ENCODE measurements at regions not wholly inside any gene's neighbourhood (a gene's known extent, or its start where the extent isn't known, plus 50 kb on each side); places are given as distances from the start of the nearest gene placed in this dataset.

DNA sequence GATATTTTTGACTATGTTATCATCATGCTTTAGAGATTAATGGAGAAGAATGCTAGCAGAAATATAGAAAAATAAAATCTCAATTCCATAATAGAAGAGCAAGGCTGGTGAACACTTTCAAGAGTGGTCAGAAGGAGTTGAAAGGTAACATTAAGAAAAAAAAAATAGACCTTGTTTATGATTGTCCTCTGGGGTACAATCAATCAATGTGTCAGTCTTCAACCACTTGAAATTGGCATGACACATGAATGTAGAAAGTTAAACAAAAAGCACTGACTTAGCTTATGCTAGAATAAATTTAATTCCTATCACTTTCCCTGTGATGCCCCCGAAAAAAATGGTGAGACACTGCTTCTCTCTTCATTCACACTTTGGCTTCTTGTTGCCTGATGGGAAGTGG lies 750.3 kb upstream of the ADGRL2 start:
- DNase-seq: no peak

DNA sequence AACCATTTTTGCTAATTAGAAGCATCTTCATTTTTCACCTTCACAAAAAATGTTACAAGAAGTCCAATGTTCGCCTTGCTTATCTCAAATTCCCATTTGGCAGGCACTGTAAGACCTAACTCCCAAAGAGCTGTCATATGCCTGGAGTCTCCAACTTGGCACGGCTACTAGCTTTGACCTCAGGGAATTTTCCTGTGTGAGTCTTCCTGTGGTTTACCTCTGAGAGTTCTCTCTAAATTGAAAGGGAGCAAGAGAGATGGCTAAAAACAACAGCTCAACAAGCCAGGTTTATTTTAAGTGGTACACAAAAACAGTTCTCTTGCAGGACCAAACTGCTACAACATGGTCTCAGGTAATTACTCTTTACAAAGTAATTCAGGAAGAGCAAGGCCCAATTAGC lies 756.0 kb upstream of the ADGRL2 start:
- peak; percentile 2 for DNase-seq

DNA sequence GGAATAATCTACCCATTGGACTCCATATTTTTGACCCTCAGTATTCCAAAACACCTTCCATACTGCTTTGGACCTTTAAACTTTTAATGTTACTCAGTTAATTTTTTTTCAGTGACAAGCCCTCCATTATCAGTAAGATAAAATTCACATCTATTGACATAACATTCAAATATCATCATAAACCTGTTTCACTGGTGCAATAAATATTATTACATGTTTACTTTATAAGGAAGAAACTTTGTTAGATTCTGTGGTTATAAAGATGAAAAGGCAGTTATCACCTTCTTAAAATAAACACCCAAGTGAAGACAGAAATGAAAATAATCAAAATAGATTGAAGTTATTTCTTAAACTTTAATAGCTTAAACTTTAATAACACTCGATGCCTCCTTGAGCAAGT lies 758.5 kb upstream of the ADGRL2 start:
- no peak for DNase-seq

DNA sequence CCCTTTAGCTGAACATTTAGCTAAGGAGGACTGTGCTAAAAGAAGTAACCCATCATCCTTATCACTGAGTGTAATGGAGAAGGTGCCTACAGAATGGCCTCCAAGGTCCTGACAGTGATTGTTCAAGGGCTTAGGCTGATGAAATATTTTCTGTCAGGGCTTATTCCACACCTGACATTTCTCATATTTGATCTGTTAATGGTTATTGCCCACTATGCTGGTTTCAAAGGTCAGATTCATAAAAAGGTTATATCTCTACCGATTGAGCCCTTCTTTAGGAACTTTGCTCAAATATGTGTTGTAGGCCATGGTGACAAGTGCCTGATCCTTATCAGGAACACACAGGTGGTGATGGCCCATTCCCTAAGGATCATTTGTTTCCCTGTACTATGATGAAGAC lies 766.4 kb upstream of the ADGRL2 start:
- no peak for DNase-seq

DNA sequence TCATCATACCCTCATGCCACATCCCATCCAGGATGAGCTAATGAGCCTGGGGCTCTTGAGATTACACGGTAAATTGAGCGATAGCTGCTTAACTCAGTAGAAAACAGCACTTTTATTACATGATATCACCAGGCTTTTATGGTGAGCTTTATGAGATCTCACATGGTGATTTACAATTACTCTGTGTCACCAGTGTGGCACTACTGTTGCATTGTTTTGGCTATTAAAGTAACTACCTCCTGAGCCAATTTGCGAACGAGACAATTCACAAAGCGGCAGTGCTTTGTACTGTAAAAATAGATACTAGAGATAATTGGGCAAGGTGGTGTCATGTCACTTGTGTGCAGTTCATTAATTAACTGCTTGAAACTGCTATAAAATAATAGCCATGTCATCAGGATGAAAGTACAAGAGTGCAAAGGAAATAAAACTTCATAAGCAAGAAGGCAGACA lies 767.7 kb upstream of the ADGRL2 start:
- no peak for DNase-seq

DNA sequence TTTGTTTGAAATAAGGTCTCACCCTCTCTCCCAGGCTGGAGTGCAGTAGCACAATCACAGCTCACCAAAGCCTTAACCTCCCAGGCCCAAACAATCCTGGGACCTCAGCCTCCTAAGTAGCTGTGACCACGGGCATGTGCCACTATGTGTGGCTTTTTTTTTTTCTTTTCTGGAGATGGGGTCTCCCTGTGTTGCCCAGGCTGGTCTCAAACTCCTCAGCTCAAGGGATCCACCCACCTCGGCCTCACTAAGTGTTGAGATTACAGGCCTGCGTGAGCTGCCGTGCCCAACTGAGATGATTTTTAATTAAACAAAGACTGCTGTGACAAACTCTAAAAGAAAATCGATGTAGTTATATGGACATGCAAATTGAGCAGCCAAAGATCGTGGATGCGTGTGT lies 768.4 kb upstream of the ADGRL2 start:
- DNase-seq: no peak

DNA sequence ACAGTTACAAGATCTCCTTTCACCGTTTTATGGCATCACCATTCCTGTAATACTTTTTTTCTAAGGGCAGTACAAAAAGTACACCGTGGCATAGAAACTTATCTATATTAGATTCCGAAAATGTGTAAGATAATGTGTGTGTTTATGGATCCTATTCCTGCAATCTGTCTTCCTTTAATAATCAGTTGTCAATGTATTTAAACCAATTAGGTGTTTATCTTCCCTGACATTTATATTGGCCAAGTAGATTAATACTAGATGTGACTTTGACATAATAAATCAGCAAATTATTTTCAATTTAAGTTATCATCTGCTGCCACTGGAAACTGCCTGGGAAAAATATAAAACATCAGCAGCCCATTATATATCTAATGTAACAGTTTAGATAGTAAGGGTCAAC lies 770.3 kb upstream of the ADGRL2 start:
- no peak for DNase-seq

DNA sequence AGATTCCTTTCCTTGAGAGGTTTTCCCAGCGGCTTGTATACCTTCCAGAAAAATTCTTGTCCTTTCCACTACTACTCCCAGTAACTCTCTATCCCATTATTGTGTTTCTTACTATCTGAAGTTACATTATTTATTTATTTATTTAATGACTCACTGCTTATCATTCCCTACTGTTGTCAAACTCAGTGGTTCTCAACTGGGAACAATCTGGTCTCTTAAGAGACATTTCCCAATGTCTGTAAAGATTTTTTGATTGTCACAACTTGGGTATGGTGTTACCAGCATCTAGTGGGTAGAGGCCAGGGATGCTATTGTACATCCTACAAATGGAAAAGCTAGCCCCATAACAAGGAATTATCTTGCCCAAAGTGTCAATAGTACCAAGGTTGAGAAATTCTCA lies 771.5 kb upstream of the ADGRL2 start:
- no peak for DNase-seq

DNA sequence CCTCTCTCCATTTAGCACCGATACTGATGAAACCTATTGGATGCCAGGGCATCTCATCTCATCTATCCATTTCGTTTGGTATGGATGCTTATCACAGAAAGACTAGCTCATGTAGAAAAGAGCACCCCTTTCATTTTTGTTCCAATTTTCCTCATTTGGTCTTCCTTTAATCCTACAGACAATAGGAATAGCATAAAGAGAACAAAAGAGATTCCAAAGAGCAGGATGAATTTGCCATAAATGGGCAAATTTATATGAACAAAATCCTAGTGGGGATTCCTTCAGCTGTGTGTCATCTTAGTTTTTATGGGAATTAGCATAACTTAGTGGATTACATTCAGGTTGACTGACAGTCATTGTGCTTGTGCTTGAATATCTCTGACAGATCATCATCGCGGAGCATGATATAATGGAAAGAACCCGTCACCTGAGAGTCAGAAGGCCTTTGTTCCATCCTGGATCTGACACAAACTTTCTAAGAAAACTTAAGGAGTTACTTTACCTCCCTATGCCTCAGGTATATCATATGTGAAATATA lies 777.5 kb upstream of the ADGRL2 start:
- DNase-seq: peak; percentile 4

DNA sequence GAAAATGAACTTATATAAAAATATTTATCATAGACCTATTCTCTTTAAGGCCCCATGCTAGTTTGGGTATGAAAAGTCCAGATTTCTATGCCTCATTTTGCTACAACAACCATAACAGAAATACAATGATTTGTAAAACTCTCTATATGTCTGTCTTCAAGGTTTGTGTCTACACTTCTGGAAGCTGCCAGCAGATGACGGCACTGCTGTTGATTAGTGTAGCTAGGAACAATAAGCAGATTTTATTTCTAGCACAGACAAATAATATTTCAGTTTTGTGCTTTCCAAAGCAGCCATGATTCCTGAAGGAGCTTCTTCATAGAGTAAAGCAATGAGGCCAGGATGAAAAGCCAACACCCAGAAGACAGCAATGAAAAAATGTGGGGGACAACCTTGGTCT lies 779.6 kb upstream of the ADGRL2 start:
- DNase-seq: peak; percentile 9

DNA sequence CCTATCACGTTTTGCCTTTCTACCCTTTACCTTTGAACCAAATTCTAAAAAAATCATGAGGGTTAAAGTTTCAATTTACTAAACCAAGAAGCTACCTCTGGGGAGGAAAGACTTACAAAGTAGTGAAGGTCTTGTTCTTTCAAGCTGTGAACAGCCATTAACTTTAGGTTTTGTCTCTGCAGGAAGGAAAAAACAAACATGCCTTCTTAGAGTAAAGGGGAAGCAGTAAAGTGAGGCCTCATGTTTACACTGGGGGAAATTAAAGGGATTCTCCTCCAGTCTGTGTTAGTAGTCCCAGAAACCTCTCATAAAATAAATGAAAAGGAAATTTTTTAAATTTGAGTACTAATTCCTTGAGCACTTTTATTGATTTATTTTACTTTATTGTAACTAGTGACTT lies 780.2 kb upstream of the ADGRL2 start:
- no peak for DNase-seq

DNA sequence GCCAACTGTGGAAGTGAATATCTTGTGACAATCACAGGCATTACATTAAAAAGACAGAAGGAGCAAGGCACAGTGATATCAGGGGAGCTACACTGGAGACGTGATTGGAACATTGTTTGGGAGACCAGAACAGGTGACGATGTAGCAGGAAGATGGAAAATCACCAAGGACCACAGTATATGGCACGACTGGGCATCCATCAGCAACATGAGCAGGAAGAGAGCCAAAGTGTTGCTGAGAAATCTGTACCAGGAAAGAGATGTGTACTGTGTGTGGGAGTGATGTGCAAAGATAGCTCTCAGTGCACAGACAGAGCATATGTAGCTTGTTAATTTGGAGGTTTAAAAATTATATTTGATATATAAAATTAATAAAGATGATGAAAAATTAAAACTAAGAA lies 790.6 kb upstream of the ADGRL2 start:
- DNase-seq: no peak

DNA sequence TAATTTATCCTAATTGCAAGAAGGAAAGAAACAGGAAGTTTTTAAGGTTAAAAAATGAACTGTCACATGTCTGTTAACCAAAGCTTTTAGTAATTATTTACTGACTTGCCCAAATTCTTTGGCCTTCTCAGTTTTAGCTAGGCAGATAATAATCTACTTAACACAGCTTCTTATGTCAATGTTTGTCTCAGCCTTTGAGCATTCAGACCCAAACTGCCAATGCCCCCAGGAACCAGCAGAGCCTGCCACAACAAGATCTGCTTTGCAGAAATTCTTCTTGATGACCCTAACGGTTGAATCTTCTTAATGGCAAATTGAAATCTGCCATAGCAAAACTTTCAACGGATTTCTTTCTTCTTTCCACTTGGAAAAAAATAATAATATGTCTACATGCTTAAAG lies 792.4 kb upstream of the ADGRL2 start:
- DNase-seq: no peak

DNA sequence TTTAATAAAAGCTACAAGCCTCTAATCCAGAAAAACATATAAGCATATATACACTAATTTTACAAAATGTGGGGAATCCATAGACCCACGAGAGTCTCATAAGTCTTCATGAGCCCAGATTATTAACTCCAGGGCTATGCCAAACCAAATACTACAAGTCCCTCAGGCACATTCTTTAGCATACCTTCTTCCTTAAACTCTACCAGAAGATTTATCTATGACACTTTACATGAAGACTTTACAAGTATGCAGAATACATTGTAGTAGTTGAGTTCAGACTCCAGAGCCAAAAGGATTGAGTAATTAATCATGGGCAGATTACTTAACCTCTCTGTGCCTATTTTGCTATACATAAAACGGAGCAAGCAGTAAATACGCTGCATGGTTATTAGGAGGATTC lies 793.7 kb upstream of the ADGRL2 start:
- no peak for DNase-seq

DNA sequence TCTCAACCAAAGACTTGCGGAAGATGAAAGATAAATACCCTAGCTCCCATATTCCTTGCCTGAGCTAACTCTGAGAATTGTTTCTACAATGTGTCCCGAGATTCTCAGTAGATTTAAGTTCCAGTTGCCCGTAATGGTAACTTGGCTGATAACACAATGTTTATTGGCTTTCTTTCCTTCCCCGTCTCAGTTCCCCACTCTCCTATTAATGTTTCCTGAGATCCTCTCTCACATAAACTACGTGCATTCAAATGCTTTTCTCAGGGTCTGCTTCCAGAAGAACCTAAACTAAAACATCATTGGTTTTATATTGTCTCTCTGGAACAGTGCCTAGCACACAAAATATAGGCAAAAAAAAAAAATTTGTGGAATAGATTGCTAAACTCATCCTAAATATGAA lies 794.2 kb upstream of the ADGRL2 start:
- DNase-seq: no peak

DNA sequence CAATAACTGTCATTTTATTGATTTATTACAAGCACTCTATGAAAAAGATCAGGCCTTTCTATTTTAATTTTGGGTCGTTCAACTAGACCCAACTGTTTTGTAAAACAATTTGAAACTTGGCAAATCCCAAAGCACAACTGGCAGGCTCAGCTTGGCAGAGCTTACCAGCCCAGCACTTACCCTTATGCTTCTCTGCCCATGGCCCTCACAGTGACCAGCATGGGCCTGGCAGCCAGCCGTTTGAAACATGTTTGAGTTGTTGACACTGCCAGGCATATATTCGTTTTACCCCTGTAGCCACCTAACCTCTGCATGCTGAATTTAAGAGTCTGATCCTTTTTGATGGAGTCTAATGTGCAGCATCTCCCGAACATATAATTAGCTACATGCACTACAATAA lies 796.7 kb upstream of the ADGRL2 start:
- no peak for DNase-seq

DNA sequence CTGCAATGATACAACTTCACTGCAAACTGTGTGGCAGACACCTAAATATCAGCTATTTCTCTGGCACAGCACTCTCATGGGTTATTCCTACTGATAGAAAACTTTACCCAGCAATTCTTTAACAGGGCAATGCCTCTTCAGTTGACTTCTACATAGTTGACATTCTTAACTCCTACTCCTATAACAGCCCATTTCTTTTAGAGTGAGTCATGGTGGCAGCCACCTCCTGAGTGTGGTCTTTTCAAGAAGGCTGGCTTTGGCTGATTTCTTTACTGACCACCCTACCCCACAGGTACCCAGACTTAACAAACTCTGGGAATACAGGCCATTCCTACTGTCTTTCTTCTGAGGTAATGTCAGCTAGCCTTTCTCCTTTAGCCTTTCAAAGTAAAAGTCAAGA lies 805.8 kb upstream of the ADGRL2 start:
- DNase-seq: peak; percentile 20

DNA sequence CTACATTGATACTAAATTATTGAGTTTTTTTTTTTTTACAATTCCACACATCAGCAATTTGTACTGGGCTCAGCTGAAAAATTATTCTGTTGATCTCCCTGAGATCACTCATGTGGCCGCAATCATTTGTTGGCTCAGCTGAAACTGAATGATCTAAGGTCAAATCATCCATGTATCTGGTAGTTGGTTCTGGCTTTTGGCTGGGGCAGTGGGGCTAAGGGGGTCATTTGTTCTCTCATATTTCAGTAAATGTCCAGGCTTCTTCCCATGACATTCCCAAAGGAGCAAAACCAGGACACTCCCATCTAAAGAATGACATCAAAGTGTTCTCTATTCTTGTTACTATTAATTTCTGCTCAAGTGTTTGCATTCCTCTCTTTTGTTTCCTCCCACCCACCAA lies 806.7 kb upstream of the ADGRL2 start:
- no peak for DNase-seq

DNA sequence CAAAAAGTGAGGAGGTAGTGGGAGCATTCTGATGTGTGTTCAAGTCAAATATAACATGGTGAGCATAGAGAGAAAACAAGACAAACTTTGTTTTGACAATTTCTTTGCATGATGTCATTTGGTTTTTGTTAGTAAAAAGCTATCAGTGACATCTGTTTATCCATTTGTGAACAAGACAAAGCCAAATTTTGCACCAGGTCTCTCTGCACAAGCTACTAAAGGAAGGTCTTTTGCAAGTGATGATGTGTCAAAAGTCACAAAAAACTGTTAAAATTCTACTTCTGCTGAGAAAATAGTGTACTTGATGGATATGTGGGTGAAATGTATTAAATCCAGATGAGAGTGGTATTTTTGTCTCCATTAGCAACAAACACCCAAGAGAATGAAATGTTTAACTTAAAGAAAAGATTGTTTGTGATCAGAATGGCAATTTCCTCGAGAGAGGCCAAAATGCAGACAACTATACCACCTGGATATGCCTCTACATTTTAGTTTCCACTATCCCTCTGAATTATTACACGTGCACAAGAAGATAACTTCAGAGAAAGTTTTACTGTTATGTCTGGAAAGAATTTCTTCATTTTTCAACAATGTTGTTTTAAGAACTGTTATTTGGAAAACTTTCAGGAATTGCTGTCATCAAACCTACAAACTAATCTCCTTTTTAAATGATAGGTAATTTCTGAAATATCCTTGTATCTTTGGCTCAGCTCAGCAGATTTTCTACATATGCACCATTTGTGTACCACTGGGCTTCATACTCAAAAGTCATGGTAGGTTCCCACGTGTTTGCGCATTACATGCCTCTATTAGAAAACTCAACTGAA lies 807.4 kb upstream of the ADGRL2 start:
- no peak for DNase-seq

DNA sequence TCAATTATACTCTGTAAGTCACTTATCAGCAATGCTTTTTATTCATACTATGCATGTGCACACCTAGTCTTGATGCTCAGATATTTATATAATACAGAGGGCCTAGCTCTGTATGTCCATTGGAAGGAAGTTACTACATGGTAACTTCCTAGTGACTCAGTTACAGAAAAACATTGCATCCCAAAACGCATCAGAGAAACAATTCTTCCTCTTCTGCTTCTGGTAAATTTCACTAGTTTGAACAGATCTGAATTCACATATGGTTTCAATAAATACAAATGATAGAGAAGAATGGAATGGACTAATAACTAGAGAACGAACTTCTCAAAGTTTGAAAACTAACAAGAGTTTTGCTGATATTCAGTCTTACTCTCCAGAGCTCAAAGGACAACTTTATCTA lies 811.3 kb upstream of the ADGRL2 start:
- peak; percentile 26 for DNase-seq

DNA sequence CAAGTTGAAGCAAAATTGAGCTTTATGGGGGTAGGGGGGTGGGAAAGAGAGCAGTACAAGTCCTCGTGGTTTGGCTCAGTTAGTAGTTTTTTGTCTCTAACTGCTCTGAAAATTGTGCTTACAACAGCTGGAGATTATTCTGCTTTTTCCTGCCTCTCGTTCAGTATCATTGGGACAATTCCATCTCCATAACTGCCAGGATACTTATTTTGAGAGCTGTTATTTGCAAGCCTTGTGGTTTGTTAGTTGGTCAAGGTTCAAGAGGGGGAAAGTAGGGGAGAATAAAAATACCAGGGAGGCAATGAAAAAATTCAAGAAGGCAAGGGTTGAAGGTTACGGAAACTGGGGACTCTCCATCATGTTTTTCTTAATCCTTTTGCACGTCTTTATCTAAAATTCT lies 811.8 kb upstream of the ADGRL2 start:
- no peak for DNase-seq

DNA sequence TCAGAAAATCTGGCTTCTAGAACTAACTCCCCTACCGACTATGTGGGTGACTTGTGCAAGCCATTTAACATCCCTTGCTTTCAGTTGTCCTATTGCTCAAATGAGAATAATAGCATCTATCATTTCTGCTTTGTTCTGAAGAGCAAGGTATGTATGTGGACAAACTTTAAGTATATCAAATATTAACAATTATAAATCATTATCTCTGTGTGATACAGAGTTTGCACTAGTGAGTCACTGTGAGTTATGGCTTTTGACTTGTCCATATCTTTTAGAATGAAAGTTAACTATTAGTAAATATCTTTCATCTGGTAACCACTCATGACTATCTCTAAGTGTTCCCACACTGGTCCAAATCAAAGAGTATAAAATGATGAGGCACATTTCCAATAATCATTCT lies 812.9 kb upstream of the ADGRL2 start:
- DNase-seq: no peak

DNA sequence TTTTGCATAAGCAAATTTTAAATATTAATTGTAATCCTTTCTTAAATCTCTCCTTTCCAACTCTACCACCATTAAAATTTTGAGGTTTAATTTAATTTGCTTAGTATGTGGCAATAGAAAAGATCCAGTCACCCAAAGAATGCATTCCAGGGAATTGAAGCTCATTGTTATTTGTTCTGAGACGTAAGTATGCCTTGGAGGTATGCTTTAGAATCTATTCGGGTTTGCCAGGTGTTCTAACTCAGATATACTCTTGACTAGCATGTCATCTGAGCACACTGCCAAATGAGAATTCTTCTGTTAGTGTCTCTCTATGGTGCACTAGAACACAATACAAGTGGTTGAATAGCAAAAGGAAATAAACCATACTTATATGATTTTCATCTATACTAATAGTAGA lies 813.6 kb upstream of the ADGRL2 start:
- no peak for DNase-seq

DNA sequence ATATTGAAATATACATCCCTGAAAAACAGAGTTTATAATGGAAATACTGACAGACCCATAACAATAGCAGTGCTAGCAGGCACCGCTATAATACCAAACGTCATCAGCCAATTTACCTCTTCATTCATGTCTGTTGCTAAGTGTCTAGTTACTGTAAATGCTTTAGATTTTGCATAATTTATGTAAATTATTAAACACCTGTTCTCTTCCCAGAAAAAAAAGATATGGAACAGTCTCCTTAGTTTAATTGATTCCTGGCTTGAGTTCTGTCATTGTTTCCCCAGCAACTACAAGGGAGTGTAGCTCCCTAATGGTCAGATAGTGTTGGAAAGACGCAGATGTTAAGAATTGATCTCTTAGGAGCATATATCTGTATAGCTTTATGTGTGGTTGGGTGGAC lies 817.9 kb upstream of the ADGRL2 start:
- DNase-seq: no peak

DNA sequence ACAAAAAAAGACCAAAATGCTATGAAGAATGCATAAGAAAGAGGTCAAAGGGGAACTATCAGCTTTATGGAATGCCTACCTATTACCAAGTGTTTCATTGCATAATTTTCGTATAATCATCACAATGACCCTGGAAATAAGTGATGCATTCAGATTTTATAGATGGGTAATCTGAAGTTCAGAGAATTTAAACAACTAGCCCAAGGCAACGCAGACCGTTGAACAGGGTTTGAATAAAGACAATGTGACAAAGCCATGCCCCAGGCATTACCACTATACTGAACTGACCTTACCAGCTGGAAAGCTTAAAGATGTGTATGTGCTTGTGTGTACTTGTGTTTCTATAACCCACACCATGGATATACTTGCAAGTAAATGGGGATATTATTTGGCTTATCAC lies 827.6 kb upstream of the ADGRL2 start:
- no peak for DNase-seq
